Neutrophil (primary cell): ENCODE measurements at regions not wholly inside any gene's neighbourhood (a gene's known extent, or its start where the extent isn't known, plus 50 kb on each side); places are given as distances from the start of the nearest gene placed in this dataset.

ENCODE experiments used
- H3K27ac ChIP-seq: fragments of 200-600 bp; sonication (generic); 2 replicates; pipeline ENCODE4 v1.5.1; 2016; ENCODE audit warnings: mild to moderate bottlenecking, moderate library complexity
- H3K27me3 ChIP-seq: fragments of 200-600 bp; sonication (generic); 2 replicates; pipeline ENCODE4 v1.6.0; 2016; ENCODE audit warnings: mild to moderate bottlenecking
- H3K36me3 ChIP-seq: fragments of 200-600 bp; sonication (generic); 2 replicates; pipeline ENCODE4 v1.5.1; 2017
- H3K4me1 ChIP-seq, 2 experiments: fragments of 200-600 bp in 1 of 2; sonication (generic) in 1 of 2; 1 replicate in 1 of 2; 2 replicates in 1 of 2; pipeline versions ENCODE4 v1.5.1 to v1.6.1; 2013 to 2016; ENCODE audit warnings: low read depth in 1 of 2, low read length in 1 of 2, mild to moderate bottlenecking in 1 of 2, moderate library complexity in 1 of 2; ENCODE audit not compliant: control insufficient read depth in 1 of 2, insufficient read depth in 1 of 2
- H3K4me3 ChIP-seq, 2 experiments: fragments of 200-600 bp in 1 of 2; sonication (generic) in 1 of 2; 1 replicate in 1 of 2; 2 replicates in 1 of 2; pipeline ENCODE4 v1.5.1; 2013 to 2016; ENCODE audit warnings: low read depth in 1 of 2, low read length in 1 of 2, mild to moderate bottlenecking in 1 of 2, moderate library complexity in 1 of 2
- H3K9me3 ChIP-seq: fragments of 200-600 bp; sonication (generic); 2 replicates; pipeline ENCODE4 v1.5.1; 2016
- TF ChIP-seq, protein P1 (sequence below): fragments of 200-600 bp; sonication (generic); IDR thresholded peaks from 2 replicates; pipeline ENCODE4 v1.5.1; 2016; ENCODE audit warnings: antibody characterized with exemption

DNA sequence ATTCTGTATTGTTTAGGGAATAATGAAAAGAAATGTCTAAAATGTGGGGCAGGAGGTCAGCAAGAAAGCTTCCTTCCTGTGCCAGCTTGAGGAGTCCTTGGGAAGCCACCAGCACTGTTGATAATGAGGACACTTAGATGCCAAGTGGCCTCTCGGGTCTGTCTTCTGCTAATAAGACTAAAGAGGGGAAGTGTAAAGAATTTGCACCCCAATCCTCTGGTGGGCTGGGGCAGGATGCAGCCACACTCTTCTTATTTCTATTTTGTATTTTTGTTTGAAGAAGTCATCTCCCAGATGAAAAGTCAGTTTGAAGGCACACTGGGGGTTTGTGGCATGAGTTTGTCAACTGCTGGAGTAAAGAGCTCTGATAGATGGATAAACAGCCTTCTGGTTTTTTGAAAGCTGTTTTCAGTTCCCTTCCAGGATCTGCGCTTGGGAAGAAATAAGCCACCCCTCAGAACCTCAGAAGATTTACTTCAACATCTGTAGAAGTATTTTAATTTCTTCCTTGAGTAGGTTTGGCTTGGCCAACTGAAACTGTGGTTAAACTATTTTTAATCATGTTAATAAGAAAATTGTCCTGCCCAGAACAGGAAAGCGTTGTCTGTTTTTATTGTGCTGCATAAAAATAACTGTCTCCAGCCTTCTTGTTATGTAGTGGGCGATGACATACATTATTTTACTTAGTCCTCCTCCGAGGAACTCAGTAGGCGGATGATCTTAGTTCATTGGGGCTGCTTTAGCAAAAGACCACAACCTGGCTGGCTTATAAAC lies 128.8 kb upstream of the GPR26 start:
- Histone ChIP-seq H3K4me3 (no peak overlapping the region), H3K27me3 (peaks cover 40% of the 10 kb centered on the region), H3K4me1 (no peaks in the 10 kb centered on the region), H3K9me3 (no peaks in the 10 kb centered on the region), H3K36me3 (no peaks in the 10 kb centered on the region), H3K27ac (no peak overlapping the region)
- TF ChIP-seq, protein P1, sequence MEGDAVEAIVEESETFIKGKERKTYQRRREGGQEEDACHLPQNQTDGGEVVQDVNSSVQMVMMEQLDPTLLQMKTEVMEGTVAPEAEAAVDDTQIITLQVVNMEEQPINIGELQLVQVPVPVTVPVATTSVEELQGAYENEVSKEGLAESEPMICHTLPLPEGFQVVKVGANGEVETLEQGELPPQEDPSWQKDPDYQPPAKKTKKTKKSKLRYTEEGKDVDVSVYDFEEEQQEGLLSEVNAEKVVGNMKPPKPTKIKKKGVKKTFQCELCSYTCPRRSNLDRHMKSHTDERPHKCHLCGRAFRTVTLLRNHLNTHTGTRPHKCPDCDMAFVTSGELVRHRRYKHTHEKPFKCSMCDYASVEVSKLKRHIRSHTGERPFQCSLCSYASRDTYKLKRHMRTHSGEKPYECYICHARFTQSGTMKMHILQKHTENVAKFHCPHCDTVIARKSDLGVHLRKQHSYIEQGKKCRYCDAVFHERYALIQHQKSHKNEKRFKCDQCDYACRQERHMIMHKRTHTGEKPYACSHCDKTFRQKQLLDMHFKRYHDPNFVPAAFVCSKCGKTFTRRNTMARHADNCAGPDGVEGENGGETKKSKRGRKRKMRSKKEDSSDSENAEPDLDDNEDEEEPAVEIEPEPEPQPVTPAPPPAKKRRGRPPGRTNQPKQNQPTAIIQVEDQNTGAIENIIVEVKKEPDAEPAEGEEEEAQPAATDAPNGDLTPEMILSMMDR = no peak

- Histone ChIP-seq H3K9me3 (no peaks in the 10 kb centered on the region), H3K36me3 (no peaks in the 10 kb centered on the region), H3K4me3 (no peak overlapping the region), H3K27me3 (peaks cover 40% of the 10 kb centered on the region), H3K4me1 (no peaks in the 10 kb centered on the region), H3K27ac (no peak overlapping the region)
- TF ChIP-seq, protein P1 = no peak
Observed at GRCh38 chr10:123538401-123539320, 127.5 kb upstream of the GPR26 start.

DNA sequence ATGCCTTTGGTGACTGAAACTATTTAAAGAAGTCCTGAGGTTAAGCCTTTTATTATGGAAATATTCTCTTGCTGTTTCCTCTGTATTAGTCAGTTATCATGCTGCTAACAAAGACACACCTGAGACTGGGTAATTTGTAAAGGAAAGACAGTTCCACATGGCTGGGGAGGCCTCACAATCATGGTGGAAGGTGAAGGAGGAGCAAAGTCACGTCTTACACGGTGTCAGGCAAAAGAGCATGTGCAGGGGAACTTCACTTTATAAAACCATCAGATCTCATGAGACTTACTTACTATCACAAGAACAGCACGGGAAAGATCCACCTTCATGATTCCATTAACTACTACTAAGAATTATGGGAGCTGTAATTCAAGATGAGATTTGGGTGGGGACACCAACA lies 121.2 kb upstream of the GPR26 start:
- TF ChIP-seq, protein P1 = no peak
- no peaks in the 10 kb centered on the region for H3K9me3 ChIP-seq
- H3K4me1 ChIP-seq = no peaks in the 10 kb centered on the region
- H3K27me3 ChIP-seq = peaks cover 48% of the 10 kb centered on the region
- no peak overlapping the region for H3K4me3 ChIP-seq
- no peak overlapping the region for H3K27ac ChIP-seq
- H3K36me3 ChIP-seq = no peaks in the 10 kb centered on the region

- Histone ChIP-seq H3K4me3 (no peak overlapping the region), H3K36me3 (no peaks in the 10 kb centered on the region), H3K27me3 (peaks cover 51% of the 10 kb centered on the region), H3K27ac (no peak overlapping the region), H3K9me3 (no peaks in the 10 kb centered on the region), H3K4me1 (no peaks in the 10 kb centered on the region)
- TF ChIP-seq, protein P1 = no peak
Observed at GRCh38 chr10:123548770-123549169, 117.4 kb upstream of the GPR26 start.

DNA sequence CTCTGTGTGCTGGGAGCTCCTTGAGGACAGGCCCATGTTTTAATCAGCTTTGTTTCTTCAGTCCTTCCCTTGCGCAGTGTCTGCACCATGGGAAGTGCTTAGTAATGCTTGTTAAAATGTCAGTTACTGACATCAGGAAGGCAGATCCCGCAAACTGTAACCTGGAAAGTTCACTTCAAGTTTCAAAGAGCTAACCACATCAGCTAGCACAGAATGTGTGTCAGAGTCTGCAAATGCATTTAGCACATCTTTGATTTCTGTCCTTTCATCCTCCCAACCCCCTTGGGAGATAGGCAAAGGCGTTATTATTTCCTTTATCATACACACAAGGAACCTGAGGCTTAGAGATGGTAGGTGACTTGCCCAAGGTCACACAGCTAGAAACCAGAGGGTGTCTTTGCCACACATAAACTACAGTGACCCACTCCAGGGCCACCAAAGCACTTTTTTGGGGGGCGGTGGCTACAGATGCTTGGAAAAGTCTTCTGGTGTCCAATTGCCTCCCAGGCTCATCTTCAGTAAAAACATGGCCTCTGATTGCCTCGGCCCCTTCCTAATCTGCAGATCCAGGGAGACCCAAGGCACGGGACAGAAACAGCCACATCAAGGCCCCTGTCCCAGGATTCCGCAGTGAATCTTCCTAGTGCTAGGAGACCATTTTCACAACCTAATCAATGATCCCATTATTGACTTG lies 116.2 kb upstream of the GPR26 start:
- Histone ChIP-seq H3K4me1 (no peaks in the 10 kb centered on the region), H3K27me3 (peaks cover 54% of the 10 kb centered on the region), H3K36me3 (no peaks in the 10 kb centered on the region), H3K27ac (no peak overlapping the region), H3K9me3 (no peaks in the 10 kb centered on the region), H3K4me3 (no peak overlapping the region)
- TF ChIP-seq, protein P1 = no peak
